ENCODE measurements at regions not wholly inside any gene's neighbourhood (a gene's known extent, or its start where the extent isn't known, plus 50 kb on each side); places are given as distances from the start of the nearest gene placed in this dataset.
"Not testable (repeated sequence)": the region's sequence is repeated elsewhere in the genome, so short reads cannot be mapped to it uniquely, and the experiment has no call there.

- TF ChIP-seq MLLT1 (IDR thresholded peaks at IDR 0.05) (no peak), YBX1 (IDR thresholded peaks at IDR 0.05) (no peak), SMC3 (IDR thresholded peaks at IDR 0.05; ENCODE audit: borderline replicate concordance, low read length) (no peak), RBBP5 (conservative IDR thresholded peaks at IDR 0.05) (no peak), MTA3 (IDR thresholded peaks at IDR 0.05; ENCODE audit: borderline replicate concordance, low read length) (no peak)
Observed at GRCh38 chr11:81286550-81286949, 1447.1 kb downstream of the FAM181B start (continued).

- FAIRE-seq; ATAC-seq; H3K4me1 ChIP-seq (ENCODE audit: control insufficient read depth, insufficient read depth, low read length); H3K4me3 ChIP-seq; H3K27me3 ChIP-seq (replicated peaks in 1 of 2; ENCODE audit: control insufficient read depth in 2 of 2, insufficient read depth in 2 of 2, low read length in 1 of 2); H3K9ac ChIP-seq (ENCODE audit: control insufficient read depth, insufficient read depth, low read length); in situ Hi-C loops (cut with MboI); RAD21 ChIA-PET (ENCODE audit: unreplicated experiment); DNase-seq (ENCODE audit: low read depth, low spot score); H2AFZ ChIP-seq (ENCODE audit: control insufficient read depth, low read depth, low read length); H3K36me3 ChIP-seq (ENCODE audit: control insufficient read depth in 2 of 2, insufficient read depth in 2 of 2, low read length in 1 of 2); H3K79me2 ChIP-seq (ENCODE audit: control insufficient read depth, insufficient read depth, low read length); POLR2A ChIA-PET; H3K27ac ChIP-seq (ENCODE audit: control insufficient read depth, insufficient read depth); intact Hi-C loops (cut with micrococcal nuclease; ENCODE audit: unreplicated experiment); H3K9me3 ChIP-seq (replicated peaks; ENCODE audit: control insufficient read depth, insufficient read depth, low read length); SMC1A ChIA-PET (ENCODE audit: uncharacterized antibody, unreplicated experiment); BruUV-seq (replicated peaks); CTCF ChIA-PET; H3K4me2 ChIP-seq (ENCODE audit: control insufficient read depth, insufficient read depth); H4K20me1 ChIP-seq (ENCODE audit: control insufficient read depth, insufficient read depth): not testable (repeated sequence)
- WGBS (ENCODE audit: insufficient coverage, insufficient replicate concordance, low lambda C conversion rate, missing lambda C conversion rate) = 7% methylated on average over 1 of the region's 1 CpG
Observed at GRCh38 chr11:81280228-81280627, 1453.4 kb downstream of the FAM181B start.

- ChIA-PET POLR2A (no interaction called here), SMC1A (ENCODE audit: uncharacterized antibody, unreplicated experiment) (no interaction called here), RAD21 (ENCODE audit: unreplicated experiment) (no interaction called here), CTCF (no interaction called here)
- Histone ChIP-seq H3K4me2 (ENCODE audit: control insufficient read depth, insufficient read depth) (no peak overlapping the region), H3K27me3 (replicated peaks in 1 of 2; ENCODE audit: control insufficient read depth in 2 of 2, insufficient read depth in 2 of 2, low read length in 1 of 2) (no peaks in the 10 kb centered on the region), H3K79me2 (ENCODE audit: control insufficient read depth, insufficient read depth, low read length) (no peaks in the 10 kb centered on the region), H3K4me1 (ENCODE audit: control insufficient read depth, insufficient read depth, low read length) (no peaks in the 10 kb centered on the region), H3K9ac (ENCODE audit: control insufficient read depth, insufficient read depth, low read length) (no peak overlapping the region), H3K9me3 (replicated peaks; ENCODE audit: control insufficient read depth, insufficient read depth, low read length) (no peaks in the 10 kb centered on the region), H4K20me1 (ENCODE audit: control insufficient read depth, insufficient read depth) (no peaks in the 10 kb centered on the region), H2AFZ (ENCODE audit: control insufficient read depth, low read depth, low read length) (no peak overlapping the region), H3K4me3 (no peak overlapping the region), H3K27ac (ENCODE audit: control insufficient read depth, insufficient read depth) (no peak overlapping the region), H3K36me3 (ENCODE audit: control insufficient read depth in 2 of 2, insufficient read depth in 2 of 2, low read length in 1 of 2) (no peaks in the 10 kb centered on the region)
- in situ Hi-C loops (cut with MboI) = no loop called here
- ATAC-seq = no peak
- FAIRE-seq = no peak
- 27% methylated on average over 5 of the region's 5 CpGs for WGBS (ENCODE audit: insufficient coverage, insufficient replicate concordance, low lambda C conversion rate, missing lambda C conversion rate)
- no TSS peak for BruUV-seq (replicated peaks)
- intact Hi-C loops (cut with micrococcal nuclease; ENCODE audit: unreplicated experiment) = no loop called here
- DNase-seq (ENCODE audit: low read depth, low spot score) = no peak
- no peak for TF ChIP-seq ZNF687 (IDR thresholded peaks at IDR 0.05)
- TF ChIP-seq PAX5 (IDR thresholded peaks at IDR 0.05; ENCODE audit: borderline replicate concordance, low read depth, low read length) = no peak
- no peak for TF ChIP-seq CHD1 (IDR thresholded peaks at IDR 0.05; ENCODE audit: low read depth, low read length)
- TF ChIP-seq TARDBP (IDR thresholded peaks at IDR 0.05; ENCODE audit: borderline replicate concordance) = no peak
- TF ChIP-seq WRNIP1 (IDR thresholded peaks at IDR 0.05; ENCODE audit: borderline replicate concordance, low read depth, low read length) = no peak
- no peak for TF ChIP-seq NFIC (IDR thresholded peaks at IDR 0.05; ENCODE audit: low read depth, low read length)
- TF ChIP-seq KLF5 (IDR thresholded peaks at IDR 0.05; ENCODE audit: partially characterized antibody) = no peak
- TF ChIP-seq CBX5 (IDR thresholded peaks at IDR 0.05; ENCODE audit: low read depth) = no peak
- TF ChIP-seq IRF4 (IDR thresholded peaks at IDR 0.05; ENCODE audit: low read depth, low read length) = no peak
- no peak for TF ChIP-seq RAD51 (IDR thresholded peaks at IDR 0.05)
Observed at GRCh38 chr11:81278991-81279390, 1454.7 kb downstream of the FAM181B start.
